Esophagus muscularis mucosa (tissue), 4 donors: ENCODE measurements at regions not wholly inside any gene's neighbourhood (a gene's known extent, or its start where the extent isn't known, plus 50 kb on each side); places are given as distances from the start of the nearest gene placed in this dataset.

ENCODE experiments used
- DNase-seq: peaks from one replicate; pipeline ENCODE4 v3.0.0-alpha.2; 2017; ENCODE audit errors: extremely low spot score
- H3K27ac ChIP-seq, 4 donors: fragments of 200-600 bp; sonication (generic); replicated peaks in 1 of 4; 1 replicate in 3 of 4; 2 replicates in 1 of 4; pipeline ENCODE4 v1.5.1; 2016 to 2019; ENCODE audit warnings: mild to moderate bottlenecking in 1 of 4
- H3K27me3 ChIP-seq, 4 donors: fragments of 200-600 bp; sonication (generic); one replicate each; pipeline versions ENCODE4 v1.5.1 to v1.6.0; 2016 to 2019
- H3K36me3 ChIP-seq, 4 donors: fragments of 200-600 bp; sonication (generic); one replicate each; pipeline ENCODE4 v1.5.1; 2016 to 2019
- H3K4me1 ChIP-seq, 4 donors: fragments of 200-600 bp; sonication (generic); one replicate each; pipeline ENCODE4 v1.5.1; 2016 to 2019
- H3K4me3 ChIP-seq, 4 donors: fragments of 200-600 bp; sonication (generic); 1 replicate in 2 of 4; 2 replicates in 2 of 4; pipeline ENCODE4 v1.5.1; 2016 to 2019; ENCODE audit warnings: mild to moderate bottlenecking in 4 of 4, moderate library complexity in 1 of 4
- H3K9me3 ChIP-seq, 4 donors: fragments of 200-600 bp; sonication (generic); 1 replicate in 3 of 4; 2 replicates in 1 of 4; pipeline ENCODE4 v1.5.1; 2016 to 2019
- EP300 ChIP-seq: sonication (generic); formaldehyde crosslinking; IDR thresholded peaks from one replicate; pipeline ENCODE4 v1.6.1; 2017; ENCODE audit warnings: antibody characterized with exemption
- POLR2A ChIP-seq: fragments of 450-650 bp; IDR thresholded peaks from one replicate; pipeline ENCODE4 v1.6.1; 2017; ENCODE audit warnings: antibody characterized with exemption, moderate library complexity, mild to moderate bottlenecking, low read depth
- POLR2AphosphoS5 ChIP-seq, 2 donors: sonication (generic); formaldehyde crosslinking; IDR thresholded peaks; one replicate each; pipeline ENCODE4 v1.6.1; 2017; ENCODE audit warnings: antibody characterized with exemption in 2 of 2
- whole genome bisulfite sequencing: methylation state at CpG from one replicate; pipeline ENCODE4 v1.1.5; 2018; 5-methylcytosine and 5-hydroxymethylcytosine counted together
- intact Hi-C: fragments of 100-400 bp; cut with DNase I; formaldehyde crosslinking; loops from one replicate; pipeline ENCODE4 v1.15.1; 2023
- TF ChIP-seq, protein P1 (sequence below), 3 experiments: fragments of 200-600 bp in 2 of 3; fragments of 450-650 bp in 1 of 3; sonication (generic) in 2 of 3; IDR thresholded peaks; one replicate each; pipeline ENCODE4 v1.5.1; 2017 to 2019; ENCODE audit warnings: antibody characterized with exemption in 3 of 3, mild to moderate bottlenecking in 2 of 3, moderate library complexity in 1 of 3

- Histone ChIP-seq H3K27ac (no peak overlapping the region), H3K4me3 (no peak overlapping the region), H3K27me3 (no peaks in the 10 kb centered on the region), H3K9me3 (no peaks in the 10 kb centered on the region), H3K4me1 (no peaks in the 10 kb centered on the region), H3K36me3 (no peaks in the 10 kb centered on the region)
- intact Hi-C loops = no loop called here
- TF ChIP-seq POLR2A (no peak), POLR2AphosphoS5 (IDR thresholded peaks at IDR 0.05) (no peak), EP300 (no peak)
- TF ChIP-seq, protein P1, sequence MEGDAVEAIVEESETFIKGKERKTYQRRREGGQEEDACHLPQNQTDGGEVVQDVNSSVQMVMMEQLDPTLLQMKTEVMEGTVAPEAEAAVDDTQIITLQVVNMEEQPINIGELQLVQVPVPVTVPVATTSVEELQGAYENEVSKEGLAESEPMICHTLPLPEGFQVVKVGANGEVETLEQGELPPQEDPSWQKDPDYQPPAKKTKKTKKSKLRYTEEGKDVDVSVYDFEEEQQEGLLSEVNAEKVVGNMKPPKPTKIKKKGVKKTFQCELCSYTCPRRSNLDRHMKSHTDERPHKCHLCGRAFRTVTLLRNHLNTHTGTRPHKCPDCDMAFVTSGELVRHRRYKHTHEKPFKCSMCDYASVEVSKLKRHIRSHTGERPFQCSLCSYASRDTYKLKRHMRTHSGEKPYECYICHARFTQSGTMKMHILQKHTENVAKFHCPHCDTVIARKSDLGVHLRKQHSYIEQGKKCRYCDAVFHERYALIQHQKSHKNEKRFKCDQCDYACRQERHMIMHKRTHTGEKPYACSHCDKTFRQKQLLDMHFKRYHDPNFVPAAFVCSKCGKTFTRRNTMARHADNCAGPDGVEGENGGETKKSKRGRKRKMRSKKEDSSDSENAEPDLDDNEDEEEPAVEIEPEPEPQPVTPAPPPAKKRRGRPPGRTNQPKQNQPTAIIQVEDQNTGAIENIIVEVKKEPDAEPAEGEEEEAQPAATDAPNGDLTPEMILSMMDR (IDR thresholded peaks at IDR 0.05) = no peak
- no peak for DNase-seq
Measured at GRCh38 chr5:175274171-175274570, 169.8 kb downstream of the DRD1 start.

DNA sequence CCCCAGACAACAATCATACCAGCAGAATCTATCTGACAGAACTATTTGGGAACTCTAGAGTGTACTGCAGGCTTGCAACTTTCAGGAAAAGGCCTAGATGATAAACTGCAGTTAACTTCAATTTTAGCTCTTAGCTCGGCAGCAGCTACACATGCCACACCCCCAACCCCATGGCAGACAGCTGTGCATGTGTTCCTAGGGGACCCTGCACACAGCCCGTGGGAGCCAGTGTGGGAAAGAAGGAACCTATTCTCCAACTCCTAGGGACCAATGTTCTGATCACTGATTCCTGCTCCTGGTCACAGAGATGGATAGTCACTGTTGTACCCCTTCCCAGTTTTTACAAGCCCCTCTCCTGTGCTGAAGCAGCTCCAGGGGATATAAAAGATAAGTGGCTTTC is 179.6 kb downstream of the DRD1 start:
- TF ChIP-seq POLR2A (no peak), EP300 (no peak), POLR2AphosphoS5 (IDR thresholded peaks at IDR 0.05) (no peak)
- TF ChIP-seq, protein P1 (IDR thresholded peaks at IDR 0.05) = no peak
- Histone ChIP-seq H3K27ac (no peak overlapping the region), H3K36me3 (no peaks in the 10 kb centered on the region), H3K4me1 (no peaks in the 10 kb centered on the region), H3K27me3 (no peaks in the 10 kb centered on the region), H3K9me3 (peaks cover 0 to 3% (median 0%) of the 10 kb centered on the region in 4 donors), H3K4me3 (no peak overlapping the region)
- peak; percentile 72 for DNase-seq
- 48% methylated on average over 2 of the region's 2 CpGs for WGBS
- intact Hi-C loops = no loop called here

DNA sequence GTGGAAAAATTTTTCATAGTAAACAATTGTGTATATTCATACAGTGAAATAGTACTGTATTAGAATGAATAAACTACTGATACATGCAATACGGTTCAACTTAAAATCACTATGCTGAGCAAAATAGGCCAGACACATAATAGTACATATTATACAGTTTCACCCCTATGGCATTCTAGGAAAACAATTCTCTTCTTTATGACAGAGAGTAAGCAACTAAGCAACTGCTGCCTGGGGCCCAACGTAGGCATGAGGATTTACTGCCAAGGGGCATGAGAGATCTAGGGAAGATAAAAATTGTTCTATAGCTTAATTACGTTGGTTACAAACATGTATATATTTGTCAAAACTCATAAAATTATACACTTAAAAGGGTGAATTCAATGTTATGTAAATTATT is 180.2 kb downstream of the DRD1 start:
- WGBS = 91% methylated on average over 3 of the region's 3 CpGs
- Histone ChIP-seq H3K9me3 (peaks cover 0 to 3% (median 0%) of the 10 kb centered on the region in 4 donors), H3K4me1 (no peaks in the 10 kb centered on the region), H3K36me3 (no peaks in the 10 kb centered on the region), H3K27ac (no peak overlapping the region), H3K4me3 (no peak overlapping the region), H3K27me3 (no peaks in the 10 kb centered on the region)
- TF ChIP-seq, protein P1 (IDR thresholded peaks at IDR 0.05) = no peak
- no peak for TF ChIP-seq POLR2A
- TF ChIP-seq EP300 = no peak
- intact Hi-C loops = no loop called here
- DNase-seq = no peak

- no peak overlapping the region for H3K4me3 ChIP-seq
- DNase-seq = no peak
- intact Hi-C loops = no loop called here
- no peaks in the 10 kb centered on the region for H3K36me3 ChIP-seq
- TF ChIP-seq POLR2A (no peak), POLR2AphosphoS5 (IDR thresholded peaks at IDR 0.05) (no peak), EP300 (no peak)
- TF ChIP-seq, protein P1 (IDR thresholded peaks at IDR 0.05) = no peak
- 86% methylated on average over 4 of the region's 4 CpGs for WGBS
- H3K27me3 ChIP-seq = no peaks in the 10 kb centered on the region
- H3K9me3 ChIP-seq = no peaks in the 10 kb centered on the region
- H3K27ac ChIP-seq = no peak overlapping the region
- no peaks in the 10 kb centered on the region for H3K4me1 ChIP-seq
Measured at GRCh38 chr5:175261526-175261925, 182.5 kb downstream of the DRD1 start.

GRCh38 chr5:175261037-175261436 is 182.9 kb downstream of the DRD1 start:
- no peak for TF ChIP-seq EP300
- TF ChIP-seq POLR2AphosphoS5 (IDR thresholded peaks at IDR 0.05) = no peak
- TF ChIP-seq, protein P1 (IDR thresholded peaks at IDR 0.05) = no peak

More at GRCh38 chr5:175261037-175261436, 182.9 kb downstream of the DRD1 start:
- 58% methylated on average over 5 of the region's 6 CpGs for WGBS
- intact Hi-C loops = no loop called here
- H3K4me3 ChIP-seq = no peak overlapping the region
- no peaks in the 10 kb centered on the region for H3K27me3 ChIP-seq
- no peak overlapping the region for H3K27ac ChIP-seq
- no peaks in the 10 kb centered on the region for H3K36me3 ChIP-seq
- peak; percentile 90 for DNase-seq
- no peaks in the 10 kb centered on the region for H3K4me1 ChIP-seq
- H3K9me3 ChIP-seq = no peaks in the 10 kb centered on the region
